Type B pancreatic cell (in vitro differentiated cells): ENCODE measurements at regions not wholly inside any gene's neighbourhood (a gene's known extent, or its start where the extent isn't known, plus 50 kb on each side); places are given as distances from the start of the nearest gene placed in this dataset.
"Not testable (repeated sequence)": the region's sequence is repeated elsewhere in the genome, so short reads cannot be mapped to it uniquely, and the experiment has no call there.

ENCODE experiments used
- DNase-seq: peaks from one replicate; pipeline ENCODE4 v3.0.0; 2021; ENCODE audit warnings: mixed read lengths; ENCODE audit not compliant: unreplicated experiment; ENCODE audit errors: extremely low spot score
- H3K27ac Mint-ChIP-seq: 2 replicates; pipeline ENCODE4 v1.8.0; 2021; ENCODE audit warnings: mild to moderate bottlenecking, mixed read lengths
- H3K27me3 Mint-ChIP-seq: 2 replicates; pipeline ENCODE4 v1.8.0; 2021; ENCODE audit warnings: mixed read lengths
- H3K36me3 Mint-ChIP-seq: 2 replicates; pipeline ENCODE4 v1.8.0; 2021; ENCODE audit warnings: mixed read lengths
- H3K4me1 Mint-ChIP-seq: one replicate; pipeline ENCODE4 v1.8.0; 2021; ENCODE audit warnings: mixed read lengths; ENCODE audit not compliant: unreplicated experiment
- H3K4me3 Mint-ChIP-seq: 2 replicates; pipeline ENCODE4 v1.8.0; 2021; ENCODE audit warnings: mild to moderate bottlenecking, mixed read lengths
- H3K9me3 Mint-ChIP-seq: 2 replicates; pipeline ENCODE4 v1.8.0; 2021; ENCODE audit warnings: mixed read lengths
- TF ChIP-seq, protein P1 (sequence below): fragments of 200-600 bp; sonication (generic); conservative IDR thresholded peaks from 2 replicates; pipeline ENCODE4 v1.5.0; 2021; ENCODE audit warnings: antibody characterized with exemption, mild to moderate bottlenecking

DNA sequence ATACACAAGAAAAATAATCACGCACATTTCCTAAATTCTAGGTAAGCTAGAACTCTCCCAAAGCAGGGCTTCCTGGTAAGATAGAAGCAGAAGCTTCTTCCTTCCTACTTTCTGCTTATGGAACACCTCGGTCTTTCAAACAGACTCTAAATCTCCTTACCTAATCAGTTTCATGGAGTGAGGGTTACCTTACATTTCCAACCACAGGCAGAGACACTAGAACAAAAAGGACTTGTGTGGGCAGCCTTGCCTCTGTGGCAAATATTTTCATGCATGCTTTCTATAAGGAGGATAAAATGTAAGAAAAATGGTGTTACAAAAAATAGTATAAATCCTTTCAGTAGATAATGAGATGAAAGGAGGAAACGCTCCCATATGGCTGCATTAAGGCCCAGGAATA, 386.3 kb upstream of the SMIM30 start:
- Mint-ChIP-seq H3K27me3 (no peaks in the 10 kb centered on the region), H3K27ac (no peak overlapping the region), H3K9me3 (no peaks in the 10 kb centered on the region), H3K4me1 (no peaks in the 10 kb centered on the region), H3K4me3 (no peak overlapping the region), H3K36me3 (no peaks in the 10 kb centered on the region)
- TF ChIP-seq, protein P1, sequence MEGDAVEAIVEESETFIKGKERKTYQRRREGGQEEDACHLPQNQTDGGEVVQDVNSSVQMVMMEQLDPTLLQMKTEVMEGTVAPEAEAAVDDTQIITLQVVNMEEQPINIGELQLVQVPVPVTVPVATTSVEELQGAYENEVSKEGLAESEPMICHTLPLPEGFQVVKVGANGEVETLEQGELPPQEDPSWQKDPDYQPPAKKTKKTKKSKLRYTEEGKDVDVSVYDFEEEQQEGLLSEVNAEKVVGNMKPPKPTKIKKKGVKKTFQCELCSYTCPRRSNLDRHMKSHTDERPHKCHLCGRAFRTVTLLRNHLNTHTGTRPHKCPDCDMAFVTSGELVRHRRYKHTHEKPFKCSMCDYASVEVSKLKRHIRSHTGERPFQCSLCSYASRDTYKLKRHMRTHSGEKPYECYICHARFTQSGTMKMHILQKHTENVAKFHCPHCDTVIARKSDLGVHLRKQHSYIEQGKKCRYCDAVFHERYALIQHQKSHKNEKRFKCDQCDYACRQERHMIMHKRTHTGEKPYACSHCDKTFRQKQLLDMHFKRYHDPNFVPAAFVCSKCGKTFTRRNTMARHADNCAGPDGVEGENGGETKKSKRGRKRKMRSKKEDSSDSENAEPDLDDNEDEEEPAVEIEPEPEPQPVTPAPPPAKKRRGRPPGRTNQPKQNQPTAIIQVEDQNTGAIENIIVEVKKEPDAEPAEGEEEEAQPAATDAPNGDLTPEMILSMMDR, result no peak
- DNase-seq, result no peak

DNA sequence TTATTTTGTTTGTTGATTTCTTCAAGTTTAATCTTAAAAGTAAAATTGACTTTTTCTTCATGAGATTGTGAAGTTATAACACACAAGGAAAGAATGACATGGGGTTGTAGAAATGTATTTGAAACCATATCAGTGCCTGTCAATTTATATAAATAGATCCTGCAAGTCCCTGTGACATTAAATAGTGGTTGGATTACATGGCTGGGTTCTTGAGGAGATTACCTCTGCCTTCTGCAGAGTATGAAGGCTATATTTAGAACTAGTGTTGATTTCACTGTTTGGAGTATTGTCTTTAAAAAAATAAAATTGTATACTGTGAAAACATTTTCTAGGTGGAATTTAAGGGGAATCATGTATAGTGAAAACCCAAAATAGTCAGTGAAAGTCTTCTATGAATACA, 385.8 kb upstream of the SMIM30 start:
- Mint-ChIP-seq H3K9me3 (no peaks in the 10 kb centered on the region), H3K27me3 (no peaks in the 10 kb centered on the region), H3K36me3 (no peaks in the 10 kb centered on the region), H3K27ac (no peak overlapping the region), H3K4me1 (no peaks in the 10 kb centered on the region), H3K4me3 (no peak overlapping the region)
- no peak for DNase-seq
- TF ChIP-seq, protein P1, result no peak

DNA sequence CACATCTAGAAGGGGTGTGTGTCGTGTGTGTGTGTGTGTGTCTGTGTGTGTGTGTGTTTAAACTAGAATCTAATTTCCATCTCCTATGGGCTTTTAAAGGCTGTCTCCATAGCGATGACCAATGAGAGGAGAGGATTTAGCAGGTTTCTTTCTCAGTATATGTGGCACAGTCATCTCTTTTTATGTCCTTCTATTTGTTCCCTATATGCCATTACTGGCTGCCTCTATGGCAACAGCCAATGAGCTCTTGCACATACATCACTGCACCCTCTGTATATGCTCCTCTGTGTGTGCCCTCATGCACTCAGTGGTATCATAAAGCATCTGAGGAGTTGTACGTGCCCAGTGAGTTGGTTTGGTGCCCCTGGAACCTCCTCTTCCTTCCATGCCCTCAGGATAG, 378.2 kb upstream of the SMIM30 start:
- H3K36me3 Mint-ChIP-seq, H3K27me3 Mint-ChIP-seq, H3K4me1 Mint-ChIP-seq, H3K9me3 Mint-ChIP-seq, DNase-seq, H3K4me3 Mint-ChIP-seq, H3K27ac Mint-ChIP-seq: not testable (repeated sequence)

DNA sequence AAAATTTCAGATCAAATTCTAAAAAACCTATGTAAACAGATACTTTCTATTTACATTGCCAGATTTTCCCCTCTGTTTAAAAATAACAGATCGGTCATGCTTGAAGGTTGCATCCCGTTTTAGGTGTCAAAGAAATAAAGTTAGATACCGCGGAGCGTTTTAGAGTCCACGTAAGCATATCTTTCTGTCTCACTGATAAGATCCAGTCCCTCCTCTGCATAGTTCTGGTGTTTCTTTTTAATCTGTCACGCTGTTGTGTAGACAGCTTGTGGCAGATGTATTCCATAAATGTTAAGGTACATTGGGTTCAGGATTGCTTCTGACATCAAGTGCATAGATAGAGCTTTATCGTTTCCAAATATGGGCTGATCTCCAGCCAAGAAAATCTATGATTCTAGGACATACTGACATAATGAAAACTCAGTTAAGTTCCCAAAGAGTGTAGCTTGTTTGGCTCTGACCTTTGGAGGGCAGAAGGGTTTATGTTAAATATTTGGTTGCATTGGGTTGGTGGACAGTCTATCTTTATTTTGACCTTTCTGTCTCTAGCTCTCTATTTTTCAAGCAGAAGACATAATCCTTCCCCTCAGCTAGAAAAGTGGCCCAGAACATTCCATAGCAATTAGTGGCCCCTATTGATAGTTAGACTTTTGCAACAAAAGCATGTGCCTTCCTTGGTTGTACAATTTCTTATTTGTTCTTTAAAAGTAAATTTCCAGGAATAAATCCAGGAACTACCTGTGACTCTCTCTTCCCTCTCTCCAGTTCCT, 376.6 kb upstream of the SMIM30 start:
- H3K27ac Mint-ChIP-seq, H3K36me3 Mint-ChIP-seq, H3K4me1 Mint-ChIP-seq, DNase-seq, H3K4me3 Mint-ChIP-seq, H3K27me3 Mint-ChIP-seq, H3K9me3 Mint-ChIP-seq: not testable (repeated sequence)

DNA sequence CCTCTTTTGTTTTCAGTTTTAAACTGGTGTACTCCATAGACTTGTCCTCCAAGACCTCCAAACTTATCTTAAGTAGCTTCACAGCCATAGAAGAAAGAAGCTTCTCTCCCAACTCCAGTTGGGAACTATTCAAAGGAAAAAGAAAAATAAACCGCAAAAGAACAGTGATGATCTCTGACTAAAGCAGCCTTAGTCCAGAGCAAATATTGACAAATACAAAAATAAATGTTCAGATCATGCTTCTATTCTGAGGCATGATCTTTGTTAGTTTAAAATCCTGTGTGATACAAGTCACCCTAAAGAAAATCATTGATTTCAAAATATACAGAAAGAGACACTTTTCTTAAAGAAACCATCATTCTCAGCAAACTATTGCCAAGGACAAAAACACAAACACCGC, 373.0 kb upstream of the SMIM30 start:
- H3K27ac Mint-ChIP-seq, result no peak overlapping the region

DNA sequence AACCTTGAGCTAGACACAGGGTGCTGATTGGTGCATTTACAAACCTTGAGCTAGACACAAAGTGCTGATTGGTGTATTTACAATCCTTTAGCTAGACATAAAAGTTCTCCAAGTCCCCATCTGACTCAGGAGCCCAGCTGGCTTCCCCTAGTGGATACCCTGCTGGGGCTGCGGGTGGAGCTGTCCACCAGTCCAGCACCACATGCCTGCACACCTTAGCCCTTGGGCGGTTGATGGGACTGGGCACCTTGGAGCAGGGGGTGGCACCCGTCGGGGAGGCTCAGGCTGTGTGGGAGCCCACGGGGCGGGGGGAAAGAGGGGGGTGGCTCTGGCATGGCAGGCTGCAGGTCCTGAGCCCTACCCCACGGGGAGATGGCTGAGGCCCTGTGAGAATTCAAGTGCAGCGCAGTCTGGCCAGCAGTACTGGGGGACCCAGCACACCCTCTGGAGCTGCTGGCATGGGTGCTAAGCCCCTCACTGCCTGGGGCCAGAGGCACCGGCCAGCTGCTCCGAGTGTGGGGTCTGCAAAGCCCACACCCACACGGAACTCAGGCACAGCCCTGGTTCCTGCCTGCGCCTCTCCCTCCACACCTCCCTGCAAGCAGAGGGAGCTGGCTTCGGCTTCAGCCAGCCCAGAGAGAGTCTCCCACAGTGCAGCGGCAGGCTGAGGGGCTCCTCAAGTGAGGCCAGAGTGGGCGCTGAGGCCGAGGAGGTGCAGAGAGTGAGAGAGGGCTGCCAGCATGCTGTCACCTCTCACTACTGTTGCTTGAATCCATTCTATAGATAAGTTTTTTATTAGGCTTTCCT, 369.8 kb upstream of the SMIM30 start:
- no peak overlapping the region for H3K4me3 Mint-ChIP-seq
- no peaks in the 10 kb centered on the region for H3K36me3 Mint-ChIP-seq
- no peak for DNase-seq
- TF ChIP-seq, protein P1, result no peak
- H3K27ac Mint-ChIP-seq, result no peak overlapping the region
- no peaks in the 10 kb centered on the region for H3K27me3 Mint-ChIP-seq
- no peaks in the 10 kb centered on the region for H3K4me1 Mint-ChIP-seq
- no peaks in the 10 kb centered on the region for H3K9me3 Mint-ChIP-seq

More for the DNA sequence above, 373.0 kb upstream of the SMIM30 start:
- no peak overlapping the region for H3K4me3 Mint-ChIP-seq
- H3K27me3 Mint-ChIP-seq, result no peaks in the 10 kb centered on the region
- no peaks in the 10 kb centered on the region for H3K4me1 Mint-ChIP-seq
- no peak for DNase-seq
- no peaks in the 10 kb centered on the region for H3K9me3 Mint-ChIP-seq
- TF ChIP-seq, protein P1, result no peak
- no peaks in the 10 kb centered on the region for H3K36me3 Mint-ChIP-seq
